ENCODE measurements at regions not wholly inside any gene's neighbourhood (a gene's known extent, or its start where the extent isn't known, plus 50 kb on each side); places are given as distances from the start of the nearest gene placed in this dataset.

- H2BK5ac ChIP-seq (ENCODE audit: low read depth, low read length, poor library complexity): no peak overlapping the region
- no peak overlapping the region for H3K4ac ChIP-seq (ENCODE audit: low read depth, low read length)
- no peaks in the 10 kb centered on the region for H3K9me3 ChIP-seq (ENCODE audit: insufficient read depth, low read depth, low read length)
- no peak for DNase-seq
- no peak overlapping the region for H3K18ac ChIP-seq (ENCODE audit: low read length)
- no peak overlapping the region for H4K12ac ChIP-seq (ENCODE audit: low read depth, low read length)
- WGBS (ENCODE audit: extremely low coverage, insufficient coverage, insufficient read length): no CpG with 5 or more reads among the region's 4 CpGs
- no peak overlapping the region for H3K14ac ChIP-seq (ENCODE audit: low read length)
- no peaks in the 10 kb centered on the region for H3K79me1 ChIP-seq (ENCODE audit: low read length)
- no peaks in the 10 kb centered on the region for H3K79me2 ChIP-seq (ENCODE audit: control insufficient read depth, insufficient read depth, low read length, poor library complexity)
- no peak overlapping the region for H3K23ac ChIP-seq (ENCODE audit: low read length)
- no peak overlapping the region for H2BK120ac ChIP-seq (ENCODE audit: insufficient read depth, low read length, poor library complexity)
- H4K8ac ChIP-seq (ENCODE audit: low read depth, low read length): no peak overlapping the region
- no peaks in the 10 kb centered on the region for H3K27me3 ChIP-seq (ENCODE audit: insufficient read depth, low read length)
- H3K27ac ChIP-seq (ENCODE audit: low read depth, low read length): no peak overlapping the region
- no peak overlapping the region for H3K9ac ChIP-seq (ENCODE audit: low read length)
- no peak overlapping the region for H3K4me2 ChIP-seq (ENCODE audit: low read length)
- no peak overlapping the region for H2BK12ac ChIP-seq (ENCODE audit: low read length)
- no peak overlapping the region for H4K91ac ChIP-seq (ENCODE audit: low read depth, low read length)
- no peaks in the 10 kb centered on the region for H3K4me1 ChIP-seq (ENCODE audit: control insufficient read depth in 1 of 2, insufficient read depth in 2 of 2, low read length in 2 of 2)
- H2AK5ac ChIP-seq (ENCODE audit: low read length): no peak overlapping the region
- no peak overlapping the region for H3K4me3 ChIP-seq (ENCODE audit: low read depth, low read length)
- H2AFZ ChIP-seq (ENCODE audit: insufficient read depth, low read length, poor library complexity): no peak overlapping the region
- no peaks in the 10 kb centered on the region for H3K36me3 ChIP-seq (ENCODE audit: control insufficient read depth in 1 of 2, insufficient read depth in 2 of 2, low read length in 2 of 2)
Measured at GRCh38 chr9:31840702-31841101, 543.7 kb upstream of the ACO1 start.

GRCh38 chr9:31847963-31848362 lies 536.5 kb upstream of the ACO1 start:
- H3K9ac ChIP-seq (ENCODE audit: low read length): no peak overlapping the region
- H4K91ac ChIP-seq (ENCODE audit: low read depth, low read length): no peak overlapping the region
- H3K4me2 ChIP-seq (ENCODE audit: low read length): no peak overlapping the region
- no CpG with 5 or more reads among the region's 1 CpG for WGBS (ENCODE audit: extremely low coverage, insufficient coverage, insufficient read length)
- H2BK120ac ChIP-seq (ENCODE audit: insufficient read depth, low read length, poor library complexity): no peak overlapping the region
- H4K12ac ChIP-seq (ENCODE audit: low read depth, low read length): no peak overlapping the region
- H3K14ac ChIP-seq (ENCODE audit: low read length): no peak overlapping the region
- no peaks in the 10 kb centered on the region for H3K79me2 ChIP-seq (ENCODE audit: control insufficient read depth, insufficient read depth, low read length, poor library complexity)
- H2BK5ac ChIP-seq (ENCODE audit: low read depth, low read length, poor library complexity): no peak overlapping the region
- no peak overlapping the region for H2AFZ ChIP-seq (ENCODE audit: insufficient read depth, low read length, poor library complexity)
- H2BK12ac ChIP-seq (ENCODE audit: low read length): no peak overlapping the region
- no peaks in the 10 kb centered on the region for H3K9me3 ChIP-seq (ENCODE audit: insufficient read depth, low read depth, low read length)
- no peak overlapping the region for H3K27ac ChIP-seq (ENCODE audit: low read depth, low read length)
- H3K4me1 ChIP-seq (ENCODE audit: control insufficient read depth in 1 of 2, insufficient read depth in 2 of 2, low read length in 2 of 2): no peaks in the 10 kb centered on the region
- H3K23ac ChIP-seq (ENCODE audit: low read length): no peak overlapping the region
- no peak overlapping the region for H3K4me3 ChIP-seq (ENCODE audit: low read depth, low read length)
- H4K8ac ChIP-seq (ENCODE audit: low read depth, low read length): no peak overlapping the region
- H3K79me1 ChIP-seq (ENCODE audit: low read length): no peaks in the 10 kb centered on the region
- no peaks in the 10 kb centered on the region for H3K36me3 ChIP-seq (ENCODE audit: control insufficient read depth in 1 of 2, insufficient read depth in 2 of 2, low read length in 2 of 2)
- DNase-seq: no peak
- H2AK5ac ChIP-seq (ENCODE audit: low read length): no peak overlapping the region
- no peak overlapping the region for H3K4ac ChIP-seq (ENCODE audit: low read depth, low read length)
- H3K27me3 ChIP-seq (ENCODE audit: insufficient read depth, low read length): no peaks in the 10 kb centered on the region
- no peak overlapping the region for H3K18ac ChIP-seq (ENCODE audit: low read length)

- H4K8ac ChIP-seq (ENCODE audit: low read depth, low read length): no peak overlapping the region
- no peak overlapping the region for H4K12ac ChIP-seq (ENCODE audit: low read depth, low read length)
- no peaks in the 10 kb centered on the region for H3K79me1 ChIP-seq (ENCODE audit: low read length)
- no peak overlapping the region for H3K4me2 ChIP-seq (ENCODE audit: low read length)
- no peak overlapping the region for H3K14ac ChIP-seq (ENCODE audit: low read length)
- H4K91ac ChIP-seq (ENCODE audit: low read depth, low read length): no peak overlapping the region
- no peak overlapping the region for H3K4ac ChIP-seq (ENCODE audit: low read depth, low read length)
- H3K18ac ChIP-seq (ENCODE audit: low read length): no peak overlapping the region
- H2BK12ac ChIP-seq (ENCODE audit: low read length): no peak overlapping the region
- no peak overlapping the region for H2AFZ ChIP-seq (ENCODE audit: insufficient read depth, low read length, poor library complexity)
- no peaks in the 10 kb centered on the region for H3K36me3 ChIP-seq (ENCODE audit: control insufficient read depth in 1 of 2, insufficient read depth in 2 of 2, low read length in 2 of 2)
- H3K79me2 ChIP-seq (ENCODE audit: control insufficient read depth, insufficient read depth, low read length, poor library complexity): no peaks in the 10 kb centered on the region
- H3K27ac ChIP-seq (ENCODE audit: low read depth, low read length): no peak overlapping the region
- no peak overlapping the region for H2BK120ac ChIP-seq (ENCODE audit: insufficient read depth, low read length, poor library complexity)
- no peak overlapping the region for H2BK5ac ChIP-seq (ENCODE audit: low read depth, low read length, poor library complexity)
- no peaks in the 10 kb centered on the region for H3K9me3 ChIP-seq (ENCODE audit: insufficient read depth, low read depth, low read length)
- WGBS (ENCODE audit: extremely low coverage, insufficient coverage, insufficient read length): no CpG with 5 or more reads among the region's 19 CpGs
- no peak overlapping the region for H2AK5ac ChIP-seq (ENCODE audit: low read length)
- H3K27me3 ChIP-seq (ENCODE audit: insufficient read depth, low read length): no peaks in the 10 kb centered on the region
- no peak for DNase-seq
- no peak overlapping the region for H3K23ac ChIP-seq (ENCODE audit: low read length)
- no peaks in the 10 kb centered on the region for H3K4me1 ChIP-seq (ENCODE audit: control insufficient read depth in 1 of 2, insufficient read depth in 2 of 2, low read length in 2 of 2)
- no peak overlapping the region for H3K4me3 ChIP-seq (ENCODE audit: low read depth, low read length)
- no peak overlapping the region for H3K9ac ChIP-seq (ENCODE audit: low read length)
Measured at GRCh38 chr9:31848505-31849285, 535.7 kb upstream of the ACO1 start.

GRCh38 chr9:31854187-31854586 lies 530.3 kb upstream of the ACO1 start:
- Histone ChIP-seq H3K4me2 (ENCODE audit: low read length) (no peak overlapping the region), H3K9ac (ENCODE audit: low read length) (no peak overlapping the region), H2BK120ac (ENCODE audit: insufficient read depth, low read length, poor library complexity) (no peak overlapping the region)

More at GRCh38 chr9:31854187-31854586, 530.3 kb upstream of the ACO1 start:
- Histone ChIP-seq H3K18ac (ENCODE audit: low read length) (no peak overlapping the region), H4K91ac (ENCODE audit: low read depth, low read length) (no peak overlapping the region), H3K4ac (ENCODE audit: low read depth, low read length) (no peak overlapping the region), H3K14ac (ENCODE audit: low read length) (no peak overlapping the region), H2AFZ (ENCODE audit: insufficient read depth, low read length, poor library complexity) (no peak overlapping the region), H3K9me3 (ENCODE audit: insufficient read depth, low read depth, low read length) (peaks cover 5% of the 10 kb centered on the region), H3K4me3 (ENCODE audit: low read depth, low read length) (no peak overlapping the region), H4K12ac (ENCODE audit: low read depth, low read length) (no peak overlapping the region), H3K79me2 (ENCODE audit: control insufficient read depth, insufficient read depth, low read length, poor library complexity) (no peaks in the 10 kb centered on the region), H3K27me3 (ENCODE audit: insufficient read depth, low read length) (no peaks in the 10 kb centered on the region), H3K23ac (ENCODE audit: low read length) (peak overlapping the region; percentile 33), H2BK5ac (ENCODE audit: low read depth, low read length, poor library complexity) (no peak overlapping the region), H3K27ac (ENCODE audit: low read depth, low read length) (no peak overlapping the region), H2AK5ac (ENCODE audit: low read length) (no peak overlapping the region), H2BK12ac (ENCODE audit: low read length) (no peak overlapping the region), H4K8ac (ENCODE audit: low read depth, low read length) (no peak overlapping the region), H3K79me1 (ENCODE audit: low read length) (no peaks in the 10 kb centered on the region), H3K36me3 (ENCODE audit: control insufficient read depth in 1 of 2, insufficient read depth in 2 of 2, low read length in 2 of 2) (no peaks in the 10 kb centered on the region), H3K4me1 (ENCODE audit: control insufficient read depth in 1 of 2, insufficient read depth in 2 of 2, low read length in 2 of 2) (no peaks in the 10 kb centered on the region)
- no peak for DNase-seq
- WGBS (ENCODE audit: extremely low coverage, insufficient coverage, insufficient read length): no CpG with 5 or more reads among the region's 3 CpGs
